Liver (tissue), 8 donors: ENCODE measurements at regions not wholly inside any gene's neighbourhood (a gene's known extent, or its start where the extent isn't known, plus 50 kb on each side); places are given as distances from the start of the nearest gene placed in this dataset.

ENCODE experiments used
- DNase-seq: peaks from one replicate; pipeline ENCODE4 v3.0.0-alpha.2; 2017; ENCODE audit warnings: low spot score
- H3K27ac ChIP-seq, 2 donors: one replicate each; pipeline ENCODE4 v1.7.0; 2013; ENCODE audit warnings: inconsistent platforms in 2 of 2, low read length in 2 of 2, control low read depth in 1 of 2, low read depth in 1 of 2, mild to moderate bottlenecking in 1 of 2
- H3K27me3 ChIP-seq, 4 donors: one replicate each; pipeline versions ENCODE4 v1.6.1 to v1.7.0; 2013; ENCODE audit warnings: low read length in 3 of 4, inconsistent platforms in 1 of 4, mild to moderate bottlenecking in 1 of 4, moderate library complexity in 1 of 4; ENCODE audit not compliant: control insufficient read depth in 4 of 4, insufficient read depth in 4 of 4
- H3K36me3 ChIP-seq, 4 donors: one replicate each; pipeline versions ENCODE4 v1.6.1 to v1.7.0; 2013; ENCODE audit warnings: low read length in 3 of 4, mild to moderate bottlenecking in 3 of 4, low read depth in 1 of 4, moderate library complexity in 1 of 4; ENCODE audit not compliant: control insufficient read depth in 4 of 4, insufficient read depth in 3 of 4
- H3K4me1 ChIP-seq, 4 donors: one replicate each; pipeline versions ENCODE4 v1.6.1 to v1.7.0; 2013; ENCODE audit warnings: low read length in 3 of 4, mild to moderate bottlenecking in 3 of 4, moderate library complexity in 1 of 4; ENCODE audit not compliant: control insufficient read depth in 4 of 4, insufficient read depth in 4 of 4
- H3K4me3 ChIP-seq, 3 donors: one replicate each; pipeline versions ENCODE4 v1.6.1 to v1.7.0; 2013; ENCODE audit warnings: low read length in 3 of 3, control low read depth in 1 of 3, low read depth in 1 of 3, mild to moderate bottlenecking in 1 of 3
- H3K9ac ChIP-seq, 2 donors: one replicate each; pipeline ENCODE4 v1.7.0; 2013; ENCODE audit warnings: low read length in 2 of 2, mild to moderate bottlenecking in 2 of 2, moderate library complexity in 2 of 2, control low read depth in 1 of 2, low read depth in 1 of 2
- H3K9me3 ChIP-seq, 4 donors: one replicate each; pipeline versions ENCODE4 v1.6.1 to v1.7.0; 2013; ENCODE audit warnings: low read length in 3 of 4; ENCODE audit not compliant: control insufficient read depth in 4 of 4
- ATF3 ChIP-seq: IDR thresholded peaks from 2 replicates; pipeline ENCODE4 v1.6.1; 2016; ENCODE audit warnings: antibody characterized with exemption
- CTCF ChIP-seq: fragments of 150-350 bp; IDR thresholded peaks from 2 replicates; pipeline ENCODE4 v1.5.1; 2017; ENCODE audit warnings: improper control_type of control experiment, low read depth, low read length; ENCODE audit not compliant: missing input control
- EGR1 ChIP-seq, 2 donors: IDR thresholded peaks; 2 replicates each; pipeline ENCODE4 v1.6.1; 2016 to 2018; ENCODE audit warnings: antibody characterized with exemption in 2 of 2, low read depth in 2 of 2
- FOXA1 ChIP-seq: IDR thresholded peaks from 2 replicates; pipeline ENCODE4 v1.6.1; 2016; ENCODE audit warnings: antibody characterized with exemption
- FOXA2 ChIP-seq: IDR thresholded peaks from 2 replicates; pipeline ENCODE4 v1.6.1; 2016; ENCODE audit warnings: antibody characterized with exemption
- GABPA ChIP-seq, 2 donors: IDR thresholded peaks in 1 of 2; conservative IDR thresholded peaks in 1 of 2; 2 replicates each; pipeline ENCODE4 v1.6.1; 2016; ENCODE audit warnings: antibody characterized with exemption in 2 of 2, mild to moderate bottlenecking in 1 of 2, moderate library complexity in 1 of 2
- HNF4A ChIP-seq, 2 donors: conservative IDR thresholded peaks; 2 replicates each; pipeline ENCODE4 v1.6.1; 2016; ENCODE audit warnings: antibody characterized with exemption in 2 of 2, mild to moderate bottlenecking in 2 of 2
- JUND ChIP-seq, 2 donors: IDR thresholded peaks; 2 replicates each; pipeline ENCODE4 v1.6.1; 2016; ENCODE audit warnings: antibody characterized with exemption in 2 of 2
- MAX ChIP-seq: IDR thresholded peaks from 2 replicates; pipeline ENCODE4 v1.6.1; 2016; ENCODE audit warnings: antibody characterized with exemption
- NR2F2 ChIP-seq: IDR thresholded peaks from 2 replicates; pipeline ENCODE4 v1.6.1; 2016; ENCODE audit warnings: antibody characterized with exemption
- RAD21 ChIP-seq, 2 donors: IDR thresholded peaks; 2 replicates each; pipeline ENCODE4 v1.6.1; 2016; ENCODE audit warnings: antibody characterized with exemption in 2 of 2, mild to moderate bottlenecking in 2 of 2
- REST ChIP-seq: IDR thresholded peaks from 2 replicates; pipeline ENCODE4 v1.6.1; 2016; ENCODE audit warnings: antibody characterized with exemption, mild to moderate bottlenecking
- RXRA ChIP-seq, 2 donors: IDR thresholded peaks; 2 replicates each; pipeline ENCODE4 v1.6.1; 2017 to 2018; ENCODE audit warnings: antibody characterized with exemption in 2 of 2, mild to moderate bottlenecking in 1 of 2
- SP1 ChIP-seq: IDR thresholded peaks from 2 replicates; pipeline ENCODE4 v1.6.1; 2018; ENCODE audit warnings: antibody characterized with exemption, mild to moderate bottlenecking
- TAF1 ChIP-seq: conservative IDR thresholded peaks from 2 replicates; pipeline ENCODE4 v1.6.1; 2016; ENCODE audit warnings: antibody characterized with exemption, mild to moderate bottlenecking
- YY1 ChIP-seq: IDR thresholded peaks from 2 replicates; pipeline ENCODE4 v1.6.1; 2016; ENCODE audit warnings: antibody characterized with exemption, mild to moderate bottlenecking
- ZBTB33 ChIP-seq: IDR thresholded peaks from 2 replicates; pipeline ENCODE4 v1.6.1; 2016; ENCODE audit warnings: antibody characterized with exemption
- WGBS: extraction: QIAGEN DNeasy Blood & Tissue Kit; methylation state at CpG from one replicate; pipeline ENCODE4 v1.1.7; 2013; 5-methylcytosine and 5-hydroxymethylcytosine counted together
- donor health status: healthy.
- donor health status: healthy.
- donor health status: healthy.
- donor health status: healthy.
- donor health status: healthy.

GRCh38 chr3:185995352-185995751 lies 57.5 kb upstream of the TRA2B start:
- Histone ChIP-seq H3K27ac (no peak overlapping the region), H3K9me3 (no peaks in the 10 kb centered on the region), H3K27me3 (peaks cover 0 to 4% (median 0%) of the 10 kb centered on the region in 4 donors), H3K4me1 (no peaks in the 10 kb centered on the region), H3K36me3 (no peaks in the 10 kb centered on the region), H3K9ac (no peak overlapping the region), H3K4me3 (no peak overlapping the region)
- DNase-seq: no peak
- 90% methylated on average over 3 of the region's 3 CpGs for WGBS
- TF ChIP-seq YY1 (no peak), MAX (no peak), CTCF (no peak), HNF4A (conservative IDR thresholded peaks at IDR 0.05) (no peak), SP1 (no peak), FOXA2 (no peak), REST (no peak), RAD21 (IDR thresholded peaks at IDR 0.05) (no peak), ATF3 (no peak), ZBTB33 (no peak), JUND (IDR thresholded peaks at IDR 0.05) (no peak), GABPA (IDR thresholded peaks at IDR 0.05 in 1 of 2, conservative IDR thresholded peaks at IDR 0.05 in 1 of 2) (no peak), EGR1 (IDR thresholded peaks at IDR 0.05; ENCODE audit: low read depth in 2 of 2) (no peak), RXRA (IDR thresholded peaks at IDR 0.05) (no peak), NR2F2 (no peak), FOXA1 (no peak), TAF1 (no peak)
